ENCODE measurements at regions not wholly inside any gene's neighbourhood (a gene's known extent, or its start where the extent isn't known, plus 50 kb on each side); places are given as distances from the start of the nearest gene placed in this dataset.
"Not testable (repeated sequence)": the region's sequence is repeated elsewhere in the genome, so short reads cannot be mapped to it uniquely, and the experiment has no call there.

DNA sequence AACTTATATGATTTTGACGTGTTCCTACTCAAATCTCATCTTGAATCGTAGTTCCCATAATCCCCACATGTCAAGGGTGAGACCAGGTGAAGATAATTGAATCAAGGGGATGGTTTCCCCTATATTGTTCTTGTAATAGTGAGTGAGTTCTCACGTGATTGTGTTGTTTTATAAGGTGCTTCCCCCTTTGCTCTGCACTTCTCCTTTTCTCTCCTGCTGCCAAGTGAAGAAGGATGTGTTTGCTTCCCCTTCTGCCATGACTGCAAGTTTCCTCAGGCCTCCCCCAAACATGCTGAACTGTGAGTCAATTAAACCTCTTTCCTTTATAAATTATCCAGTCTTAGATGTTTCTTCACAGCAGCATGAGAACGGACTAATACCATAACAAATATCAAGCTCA lies 83.2 kb downstream of the MANEA start:
- DNase-seq = no peak

DNA sequence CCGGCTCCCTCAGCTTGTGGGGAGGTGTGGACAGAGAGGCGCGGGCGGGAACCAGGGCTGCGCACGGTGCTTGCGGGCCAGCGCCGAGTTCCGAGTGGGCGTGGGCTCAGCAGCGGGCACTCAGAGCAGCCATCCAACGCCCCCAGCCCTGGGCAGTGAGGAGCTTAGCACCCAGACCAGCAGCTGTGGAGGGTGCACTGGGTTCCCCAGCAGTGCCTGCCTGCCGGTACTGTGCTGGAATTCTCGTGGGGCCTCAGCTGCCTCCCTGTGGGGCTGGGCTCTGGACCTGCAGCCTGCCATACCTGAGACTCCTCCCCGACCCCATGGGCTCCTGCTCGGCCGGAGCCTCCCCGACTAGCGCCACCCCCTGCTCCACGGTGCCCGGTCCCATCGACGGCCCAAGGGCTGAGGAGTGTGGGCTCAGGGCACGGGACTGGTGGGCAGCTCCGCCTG lies 92.7 kb downstream of the MANEA start:
- DNase-seq = no peak

- DNase-seq = no peak
Measured at GRCh38 chr6:95676011-95676628, 98.8 kb downstream of the MANEA start.

DNA sequence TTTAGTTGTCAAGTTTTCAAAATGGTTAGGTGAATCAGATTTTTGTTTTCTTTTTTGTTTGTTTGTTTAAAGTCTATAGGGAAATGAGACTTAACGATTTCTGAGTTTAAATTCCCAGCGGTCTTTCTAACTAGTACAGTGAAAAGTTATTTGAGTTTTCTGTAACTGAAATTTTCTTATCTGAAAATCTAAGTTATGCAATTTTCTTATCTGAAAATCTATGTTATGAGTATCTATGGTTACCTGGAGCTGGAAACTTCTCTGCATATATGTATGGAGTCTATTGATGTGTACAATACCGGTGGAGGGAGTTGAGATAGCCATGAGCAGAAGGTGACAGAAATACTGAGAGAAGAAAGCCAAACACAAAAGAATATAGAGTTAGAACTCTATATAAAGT lies 102.6 kb downstream of the MANEA start:
- DNase-seq = no peak

GRCh38 chr6:95681736-95682135 lies 104.4 kb downstream of the MANEA start:
- DNase-seq = no peak

DNA sequence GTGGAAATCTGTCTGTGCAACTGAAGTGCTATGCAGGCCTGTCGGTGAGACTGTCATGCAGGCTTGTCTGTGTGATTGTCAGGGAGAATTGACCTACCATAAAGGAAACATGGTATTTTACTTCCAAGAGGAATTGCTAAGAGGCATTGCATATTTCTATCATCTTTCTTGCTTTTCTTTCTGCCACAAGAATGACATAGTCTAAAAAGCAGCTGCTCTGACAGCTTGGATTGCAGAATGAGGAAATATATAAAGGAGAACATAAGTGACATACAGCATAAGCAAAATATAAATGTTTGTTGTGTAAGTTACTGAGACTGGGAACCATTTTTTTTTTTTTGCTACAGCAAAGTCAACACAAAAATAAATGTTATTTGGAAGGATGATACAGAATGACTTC lies 105.1 kb downstream of the MANEA start:
- DNase-seq = no peak

- no peak for DNase-seq
Measured at GRCh38 chr6:95685822-95686221, 108.5 kb downstream of the MANEA start.

DNA sequence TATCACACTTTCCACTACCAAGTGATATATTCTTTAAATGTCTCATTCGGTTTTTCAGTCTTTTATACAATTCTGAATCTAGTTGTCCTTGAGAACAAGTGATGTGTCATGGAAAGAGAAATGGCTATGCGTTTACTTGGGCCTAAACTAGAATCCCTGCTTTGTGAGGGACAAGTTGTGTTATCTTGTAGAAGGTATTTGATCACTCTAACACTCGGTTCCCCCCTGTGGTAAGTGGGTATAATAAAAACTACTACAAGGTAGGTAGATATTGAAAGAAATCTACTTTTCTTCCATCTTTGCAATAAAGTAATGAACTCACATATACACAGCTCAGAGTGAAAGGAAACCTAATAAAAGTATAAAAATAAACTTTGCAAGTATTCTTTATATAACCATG lies 108.9 kb downstream of the MANEA start:
- no peak for DNase-seq

DNA sequence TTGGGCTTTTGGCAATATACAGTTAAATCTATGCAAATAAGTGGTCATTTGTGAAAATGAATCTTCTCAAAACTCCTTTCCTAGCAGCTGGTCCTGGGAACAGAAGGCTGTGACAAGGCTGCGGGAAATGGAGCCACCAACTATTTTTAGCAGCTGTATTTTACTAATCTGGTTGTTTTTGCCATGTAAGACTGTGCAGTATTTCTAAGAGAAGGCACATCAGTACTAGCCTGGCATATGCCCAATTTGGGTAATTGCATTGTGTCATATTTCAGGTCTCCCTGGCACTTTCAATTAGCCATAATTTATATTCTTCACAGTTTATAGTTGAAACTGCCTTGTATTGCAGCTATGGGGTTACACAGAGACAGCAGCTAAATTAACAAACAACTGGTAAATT lies 109.6 kb downstream of the MANEA start:
- DNase-seq = no peak

DNA sequence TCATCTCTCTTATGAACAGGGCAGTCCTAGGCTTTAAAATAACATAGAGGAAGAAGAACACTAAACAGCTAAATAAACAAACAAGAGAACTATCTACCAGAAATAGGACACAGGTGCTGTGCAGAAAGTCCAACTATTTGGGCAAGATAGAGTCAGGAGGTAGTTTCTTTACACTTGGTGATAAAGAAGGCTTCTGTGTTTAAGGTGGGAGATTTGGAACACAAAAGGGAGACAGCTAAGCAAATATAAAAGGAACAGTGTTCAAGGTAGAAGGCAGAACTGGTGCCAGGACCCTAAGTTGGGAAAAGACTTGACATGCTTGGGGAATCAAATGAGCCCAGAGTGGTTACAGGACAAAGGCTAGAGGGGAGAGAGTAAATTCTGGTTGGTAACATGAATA lies 110.5 kb downstream of the MANEA start:
- DNase-seq = no peak

GRCh38 chr6:95690328-95690727 lies 113.0 kb downstream of the MANEA start:
- DNase-seq = no peak

DNA sequence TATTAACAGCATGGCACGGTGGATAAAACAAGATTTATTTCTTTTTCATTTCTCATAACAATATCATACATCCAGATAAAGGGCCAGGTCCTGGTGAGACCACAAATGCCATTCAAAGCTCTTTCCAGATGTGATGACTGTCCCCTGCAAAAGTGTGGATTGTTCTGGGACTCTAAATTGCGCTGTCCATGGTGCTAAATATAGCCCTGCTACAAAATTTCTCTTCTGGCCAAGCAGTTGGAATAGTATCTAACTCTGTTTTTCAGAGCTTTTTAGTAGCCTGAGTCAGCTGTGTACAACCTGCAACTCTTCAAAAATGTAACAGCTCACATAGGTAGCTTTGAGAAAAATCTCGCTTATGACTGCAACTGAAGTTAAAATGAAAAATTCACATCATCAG lies 115.8 kb downstream of the MANEA start:
- no peak for DNase-seq

DNA sequence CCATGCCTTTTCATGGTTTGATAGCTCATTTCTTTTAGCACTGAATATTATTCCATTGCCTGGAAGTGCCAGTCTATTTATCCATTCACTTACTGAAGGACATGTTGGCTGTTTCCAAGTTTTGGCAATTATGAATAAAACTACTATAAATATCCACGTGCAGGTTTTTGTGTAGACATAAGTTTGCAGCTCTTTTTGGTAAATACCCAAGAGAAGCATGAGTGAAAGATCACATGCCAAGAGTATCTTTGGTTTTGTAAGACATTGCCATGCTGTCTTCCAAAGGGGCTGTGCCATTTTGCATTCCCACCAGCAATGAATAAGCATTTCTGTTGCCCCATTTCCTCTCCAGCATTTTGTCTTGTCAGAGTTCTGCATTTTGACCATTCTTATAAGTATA lies 120.9 kb downstream of the MANEA start:
- no peak for DNase-seq

DNA sequence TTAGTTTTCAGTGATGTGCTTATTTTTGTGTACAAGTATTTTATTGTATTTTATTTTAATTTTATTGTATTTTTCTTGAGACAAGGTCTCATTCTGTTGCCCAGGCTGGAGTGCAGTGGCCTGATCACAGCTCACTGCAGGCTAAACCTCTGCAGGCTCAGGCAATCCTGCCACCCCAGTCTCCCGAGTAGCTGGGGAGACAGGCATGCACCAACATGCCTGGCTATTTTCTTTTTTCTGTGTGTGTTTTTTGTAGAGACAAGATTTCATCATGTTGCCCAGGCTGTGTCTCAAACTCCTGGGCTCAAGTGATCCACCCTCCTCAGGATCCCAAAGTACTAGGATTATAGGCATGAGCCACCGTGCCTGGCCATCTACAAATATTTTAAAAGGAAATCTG lies 146.3 kb downstream of the MANEA start:
- no peak for DNase-seq

- no peak for DNase-seq
Measured at GRCh38 chr6:95725344-95725743, 148.0 kb downstream of the MANEA start.

DNA sequence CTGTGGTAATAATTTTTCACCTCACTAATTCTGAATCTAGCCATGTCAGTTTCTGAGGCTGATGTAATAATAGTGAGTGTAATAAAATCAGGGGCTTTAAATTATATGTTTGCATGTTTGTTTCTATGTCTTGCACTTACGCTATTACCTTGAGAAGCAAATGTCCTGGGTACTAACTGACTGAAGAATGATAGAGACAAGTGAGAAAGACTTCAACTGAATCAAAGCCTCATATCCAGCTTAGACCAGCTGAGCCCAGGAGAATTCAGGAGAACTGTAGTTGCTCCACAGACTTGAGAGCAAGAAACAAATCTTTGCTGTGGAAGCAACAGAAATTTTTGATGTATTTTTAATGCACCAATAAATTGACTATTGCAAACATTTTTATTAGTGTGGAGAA lies 162.8 kb downstream of the MANEA start:
- DNase-seq = no peak

DNA sequence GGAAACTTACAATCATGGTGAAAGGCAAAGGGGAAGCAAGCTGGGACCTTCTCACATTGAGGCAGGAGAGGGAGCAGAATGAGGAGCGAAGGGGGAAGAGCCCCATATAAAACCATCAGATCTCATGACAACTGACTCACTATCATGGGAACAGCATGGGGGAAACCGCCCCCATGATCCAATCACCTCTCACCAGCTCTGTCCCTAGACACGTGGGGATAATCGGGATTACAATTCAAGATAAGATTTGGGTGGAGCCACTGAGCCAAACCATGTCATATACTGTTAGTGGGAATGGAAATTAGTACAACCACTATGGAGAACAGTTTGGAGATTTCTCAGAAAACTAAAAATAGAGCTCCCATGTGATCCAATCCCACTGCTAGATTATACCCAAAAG lies 163.7 kb downstream of the MANEA start:
- DNase-seq = no peak

DNA sequence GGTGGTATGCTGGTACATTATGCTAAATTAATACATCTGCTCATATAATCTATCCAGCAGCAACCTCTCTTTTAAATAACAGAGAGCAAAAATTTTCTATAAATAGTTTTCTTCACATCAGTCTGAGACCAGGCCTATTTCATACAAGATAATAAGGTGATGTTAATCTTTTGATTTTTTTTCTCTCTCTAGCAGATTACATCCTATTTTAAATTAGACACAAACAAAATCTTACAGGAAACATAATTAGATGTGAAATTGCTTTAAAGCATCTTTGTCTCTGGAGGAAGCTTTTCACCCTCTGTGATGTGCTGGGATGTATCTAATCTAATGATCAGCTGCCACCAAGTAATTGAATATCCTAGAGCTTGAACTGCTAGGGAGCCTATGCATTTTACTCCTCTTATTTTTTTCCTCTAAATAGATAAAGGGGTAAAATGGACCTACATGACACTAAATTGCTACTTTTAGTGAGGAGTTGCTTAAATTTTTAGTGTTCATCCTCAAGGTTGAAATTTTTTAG lies 165.5 kb downstream of the MANEA start:
- no peak for DNase-seq

GRCh38 chr6:95743591-95743990 lies 166.3 kb downstream of the MANEA start:
- no peak for DNase-seq

GRCh38 chr6:95758236-95759069 lies 181.1 kb downstream of the MANEA start:
- not testable (repeated sequence) for DNase-seq

- no peak for DNase-seq
Measured at GRCh38 chr6:95767897-95768463, 190.6 kb downstream of the MANEA start.

DNA sequence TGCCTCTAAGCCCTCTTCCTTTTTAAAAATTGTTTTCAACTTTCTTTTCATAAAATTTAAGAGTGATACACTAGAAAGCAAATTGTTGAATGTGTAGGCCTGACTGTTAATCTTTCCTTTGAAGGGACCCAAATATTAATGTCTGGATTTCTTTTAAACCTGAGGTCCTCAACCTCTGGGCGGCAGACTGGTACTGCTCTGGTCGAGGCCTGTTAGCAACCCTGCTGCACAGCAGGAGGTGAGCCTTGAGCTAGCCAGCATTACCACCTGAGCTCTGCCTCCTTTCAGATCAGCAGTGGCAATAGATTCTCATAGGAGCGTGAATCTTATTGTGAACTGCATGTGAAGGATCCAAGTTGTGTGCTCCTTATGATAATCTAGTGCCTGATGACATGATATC lies 191.2 kb downstream of the MANEA start:
- DNase-seq = no peak

DNA sequence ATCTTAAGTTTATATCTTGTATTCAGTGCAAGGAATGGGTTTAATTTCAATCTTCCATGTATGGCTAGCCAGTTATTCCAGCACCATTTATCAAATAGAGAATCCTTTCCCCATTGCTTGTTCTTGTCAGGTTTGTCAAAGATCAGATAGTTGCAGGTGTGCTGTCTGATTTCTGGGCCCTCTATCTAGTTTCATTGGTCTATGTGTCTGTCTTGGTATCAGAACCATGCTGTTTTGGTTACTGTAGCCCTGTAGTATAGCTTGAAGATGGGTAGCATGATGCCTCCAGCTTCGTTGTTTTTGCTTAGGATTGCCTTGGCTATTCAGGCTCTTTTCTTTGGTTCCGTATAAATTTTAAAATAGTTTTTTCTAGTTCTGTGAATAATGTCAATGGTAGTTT lies 200.0 kb downstream of the MANEA start:
- DNase-seq = no peak

DNA sequence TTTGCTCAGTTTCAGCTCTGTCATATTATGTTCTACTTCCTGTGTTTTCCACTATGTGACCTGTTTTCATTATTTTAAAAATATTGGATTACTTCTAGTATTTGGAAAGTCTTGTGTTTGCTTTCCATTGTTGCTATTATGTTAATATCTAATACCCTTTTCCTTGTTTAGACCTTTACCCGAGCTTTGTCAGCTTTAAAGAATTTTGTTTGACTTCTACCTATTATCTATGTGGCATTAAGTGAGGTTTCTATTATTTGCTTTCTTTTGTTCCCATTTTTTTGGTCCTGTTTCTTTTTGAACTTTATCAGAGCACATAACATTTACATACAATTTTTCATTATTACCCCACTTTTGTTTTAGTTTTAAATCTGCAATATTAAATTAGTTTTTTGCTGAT lies 202.7 kb downstream of the MANEA start:
- no peak for DNase-seq

All from activated CD4-positive, CD25-positive, alpha-beta regulatory T cell (primary cell).